Uterus (tissue), 2 donors: ENCODE measurements at regions not wholly inside any gene's neighbourhood (a gene's known extent, or its start where the extent isn't known, plus 50 kb on each side); places are given as distances from the start of the nearest gene placed in this dataset.

Experiments
- POLR2A ChIP-seq, 2 donors: fragments of 450-650 bp; IDR thresholded peaks; one replicate each; pipeline ENCODE4 v1.6.1; 2016; ENCODE audit warnings: antibody characterized with exemption in 2 of 2, mild to moderate bottlenecking in 1 of 2, moderate library complexity in 1 of 2
- TF ChIP-seq, protein P1 (sequence below), 4 experiments: fragments of 200-600 bp in 2 of 4; fragments of 450-650 bp in 2 of 4; sonication (generic) in 2 of 4; IDR thresholded peaks; one replicate each; pipeline ENCODE4 v1.5.1; 2016 to 2019; ENCODE audit warnings: antibody characterized with exemption in 4 of 4, mild to moderate bottlenecking in 2 of 4, moderate library complexity in 1 of 4

- TF ChIP-seq, protein P1, sequence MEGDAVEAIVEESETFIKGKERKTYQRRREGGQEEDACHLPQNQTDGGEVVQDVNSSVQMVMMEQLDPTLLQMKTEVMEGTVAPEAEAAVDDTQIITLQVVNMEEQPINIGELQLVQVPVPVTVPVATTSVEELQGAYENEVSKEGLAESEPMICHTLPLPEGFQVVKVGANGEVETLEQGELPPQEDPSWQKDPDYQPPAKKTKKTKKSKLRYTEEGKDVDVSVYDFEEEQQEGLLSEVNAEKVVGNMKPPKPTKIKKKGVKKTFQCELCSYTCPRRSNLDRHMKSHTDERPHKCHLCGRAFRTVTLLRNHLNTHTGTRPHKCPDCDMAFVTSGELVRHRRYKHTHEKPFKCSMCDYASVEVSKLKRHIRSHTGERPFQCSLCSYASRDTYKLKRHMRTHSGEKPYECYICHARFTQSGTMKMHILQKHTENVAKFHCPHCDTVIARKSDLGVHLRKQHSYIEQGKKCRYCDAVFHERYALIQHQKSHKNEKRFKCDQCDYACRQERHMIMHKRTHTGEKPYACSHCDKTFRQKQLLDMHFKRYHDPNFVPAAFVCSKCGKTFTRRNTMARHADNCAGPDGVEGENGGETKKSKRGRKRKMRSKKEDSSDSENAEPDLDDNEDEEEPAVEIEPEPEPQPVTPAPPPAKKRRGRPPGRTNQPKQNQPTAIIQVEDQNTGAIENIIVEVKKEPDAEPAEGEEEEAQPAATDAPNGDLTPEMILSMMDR (IDR thresholded peaks at IDR 0.05) = no peak
- no peak for TF ChIP-seq POLR2A (IDR thresholded peaks at IDR 0.05)
These were observed 123.0 kb upstream of the CITED2 start for GRCh38 chr6:139497345-139497961.
